T-cell (primary cell): ENCODE measurements at regions not wholly inside any gene's neighbourhood (a gene's known extent, or its start where the extent isn't known, plus 50 kb on each side); places are given as distances from the start of the nearest gene placed in this dataset.

Experiments
- ATAC-seq, 4 experiments: fragments of 200-7000 bp in 3 of 4; fragments of 150-1000 bp in 1 of 4; cut with Tn5 transposase; replicated peaks in 1 of 4; 1 replicate in 3 of 4; 2 replicates in 1 of 4; pipeline ENCODE4 v1.10.0; 2021; ENCODE audit warnings: moderate library complexity in 3 of 4, mild to moderate bottlenecking in 2 of 4, moderate number of reproducible peaks in 1 of 4
- CTCF ChIA-PET, 2 donors: fragments of 300-600 bp; sonication (Branson Sonifier 250); formaldehyde crosslinking; loops; one replicate each; lab custom pipeline; 2022; ENCODE audit warnings: antibody characterized with exemption in 2 of 2; lab: Charles Lee
- POLR2A ChIA-PET, 2 donors: fragments of 300-600 bp; sonication (Branson Sonifier 250); formaldehyde crosslinking; loops; one replicate each; lab custom pipeline; 2022; ENCODE audit warnings: antibody characterized with exemption in 2 of 2; lab: Charles Lee
- DNase-seq, 35 experiments: peaks; one replicate each; pipeline versions ENCODE4 v3.0.0 to v3.0.0-alpha.2; 2013 to 2023
- H3K27ac ChIP-seq: one replicate; pipeline ENCODE4 v1.5.1; 2013; ENCODE audit warnings: low read length
- H3K27me3 ChIP-seq, 2 experiments: replicated peaks in 1 of 2; 1 replicate in 1 of 2; 2 replicates in 1 of 2; pipeline versions ENCODE4 v1.6.1 to v1.7.0; 2013; ENCODE audit warnings: low read length in 1 of 2, mixed read lengths in 1 of 2; ENCODE audit not compliant: control insufficient read depth in 2 of 2, insufficient read depth in 2 of 2; ENCODE audit errors: extremely low read depth in 1 of 2
- H3K36me3 ChIP-seq, 2 donors: 1 replicate in 1 of 2; 2 replicates in 1 of 2; pipeline versions ENCODE4 v1.6.1 to v1.7.0; 2013; ENCODE audit warnings: low read length in 1 of 2; ENCODE audit not compliant: control insufficient read depth in 2 of 2, insufficient read depth in 1 of 2; ENCODE audit errors: extremely low read depth in 1 of 2
- H3K4me1 ChIP-seq, 2 experiments: 1 replicate in 1 of 2; 2 replicates in 1 of 2; pipeline versions ENCODE4 v1.6.1 to v1.7.0; 2013; ENCODE audit warnings: low read length in 2 of 2, mixed read lengths in 1 of 2; ENCODE audit not compliant: insufficient read depth in 2 of 2, control insufficient read depth in 1 of 2; ENCODE audit errors: extremely low read depth in 1 of 2
- H3K4me3 ChIP-seq, 2 donors: 1 replicate in 1 of 2; 2 replicates in 1 of 2; pipeline versions ENCODE4 v1.5.1 to v1.7.0; 2013; ENCODE audit warnings: mild to moderate bottlenecking in 2 of 2, low read length in 1 of 2, moderate library complexity in 1 of 2; ENCODE audit not compliant: control insufficient read depth in 1 of 2; ENCODE audit errors: extremely low read depth in 1 of 2
- H3K9me3 ChIP-seq: 2 replicates; pipeline ENCODE4 v1.7.0; 2013
- H3K27ac Mint-ChIP-seq, 2 donors: one replicate each; pipeline ENCODE4 v1.8.0; 2020 to 2021; ENCODE audit warnings: mild to moderate bottlenecking in 2 of 2, mixed read lengths in 2 of 2
- H3K27me3 Mint-ChIP-seq, 2 donors: one replicate each; pipeline ENCODE4 v1.8.0; 2021 to 2022; ENCODE audit warnings: mixed read lengths in 2 of 2
- H3K36me3 Mint-ChIP-seq: one replicate; pipeline ENCODE4 v1.8.0; 2021; ENCODE audit warnings: mixed read lengths
- H3K4me1 Mint-ChIP-seq, 3 donors: one replicate each; pipeline ENCODE4 v1.8.0; 2020 to 2022; ENCODE audit warnings: mixed read lengths in 3 of 3, mild to moderate bottlenecking in 1 of 3
- H3K4me3 Mint-ChIP-seq, 3 donors: one replicate each; pipeline ENCODE4 v1.8.0; 2020 to 2022; ENCODE audit warnings: mild to moderate bottlenecking in 3 of 3, mixed read lengths in 3 of 3, moderate library complexity in 3 of 3
- H3K9me3 Mint-ChIP-seq, 3 donors: one replicate each; pipeline ENCODE4 v1.8.0; 2020 to 2022; ENCODE audit warnings: mixed read lengths in 3 of 3
- WGBS: methylation state at CpG from one replicate; pipeline ENCODE4 v1.1.5; 2013; ENCODE audit warnings: missing lambda C conversion rate; ENCODE audit not compliant: insufficient coverage; 5-methylcytosine and 5-hydroxymethylcytosine counted together

DNA sequence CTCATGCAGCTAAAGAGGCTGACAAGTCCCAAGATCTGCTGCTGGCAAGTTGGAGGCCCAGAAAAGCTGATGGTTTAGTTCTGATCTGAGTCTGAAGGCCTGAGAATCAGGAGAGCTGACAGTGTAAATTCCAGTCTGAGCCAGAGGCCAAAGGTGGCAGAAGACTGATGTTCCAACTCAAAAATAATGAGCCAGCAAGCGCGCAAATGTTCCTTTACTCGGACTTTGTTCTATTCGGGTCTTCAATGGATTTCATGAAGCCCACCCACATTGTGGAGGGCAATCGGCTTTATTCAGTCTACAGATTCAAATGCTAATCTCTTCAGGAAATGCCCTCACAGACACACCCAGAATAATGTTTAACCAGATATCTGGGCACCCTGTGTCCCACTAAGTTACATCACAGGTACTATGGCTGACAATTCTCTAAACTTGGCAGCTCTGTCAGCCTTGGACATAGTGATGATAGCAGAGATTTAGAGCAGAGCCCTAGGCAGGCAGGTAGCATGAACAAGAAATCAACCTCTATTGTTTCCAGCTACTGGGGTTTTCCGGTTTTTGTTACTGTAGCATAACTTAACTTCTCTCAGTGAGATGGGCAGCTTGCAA lies 318.5 kb downstream of the HRH4 start:
- WGBS: 85% methylated on average over 3 of the region's 6 CpGs
- Histone ChIP-seq H3K36me3 (no peaks in the 10 kb centered on the region), H3K4me1 (no peaks in the 10 kb centered on the region), H3K27me3 (peaks cover 0 to 3% of the 10 kb centered on the region in 2 experiments), H3K4me3 (no peak overlapping the region), H3K9me3 (no peaks in the 10 kb centered on the region), H3K27ac (no peak overlapping the region)
- ChIA-PET POLR2A (no interaction called here), CTCF (no interaction called here)
- H3K4me3 Mint-ChIP-seq: no peak overlapping the region
- H3K27ac Mint-ChIP-seq: no peak overlapping the region
- ATAC-seq (no peak), DNase-seq (no peak)
- H3K4me1 Mint-ChIP-seq: no peaks in the 10 kb centered on the region
- H3K27me3 Mint-ChIP-seq: no peaks in the 10 kb centered on the region
- H3K36me3 Mint-ChIP-seq: no peaks in the 10 kb centered on the region
- H3K9me3 Mint-ChIP-seq: no peaks in the 10 kb centered on the region

- Histone ChIP-seq H3K4me1 (no peaks in the 10 kb centered on the region), H3K36me3 (no peaks in the 10 kb centered on the region), H3K27me3 (peaks cover 0 to 3% of the 10 kb centered on the region in 2 experiments), H3K9me3 (no peaks in the 10 kb centered on the region), H3K27ac (no peak overlapping the region), H3K4me3 (no peak overlapping the region)
- no peak for DNase-seq
- H3K4me3 Mint-ChIP-seq: no peak overlapping the region
- H3K4me1 Mint-ChIP-seq: no peaks in the 10 kb centered on the region
- H3K27me3 Mint-ChIP-seq: no peaks in the 10 kb centered on the region
- peaks cover 0 to 5% (median 0%) of the 10 kb centered on the region in 3 donors for H3K9me3 Mint-ChIP-seq
- WGBS: no CpG with 5 or more reads among the region's 3 CpGs
- ChIA-PET POLR2A (interaction anchor here in 1 of 2 donors (0.6 kb wide), 1 partner anchor 12 kb away, joined by 10 read pairs; no protein-coding TSS in a partner anchor), CTCF (no interaction called here)
- H3K27ac Mint-ChIP-seq: no peak overlapping the region
- no peaks in the 10 kb centered on the region for H3K36me3 Mint-ChIP-seq
- no peak for ATAC-seq
Observed at GRCh38 chr18:24782566-24782965, 322.1 kb downstream of the HRH4 start.

GRCh38 chr18:24785019-24785418 lies 324.6 kb downstream of the HRH4 start:
- no peak for DNase-seq
- ChIA-PET CTCF (no interaction called here), POLR2A (no interaction called here)
- Histone ChIP-seq H3K27me3 (peaks cover 0 to 3% of the 10 kb centered on the region in 2 experiments), H3K36me3 (no peaks in the 10 kb centered on the region), H3K27ac (no peak overlapping the region), H3K9me3 (no peaks in the 10 kb centered on the region), H3K4me3 (no peak overlapping the region), H3K4me1 (no peaks in the 10 kb centered on the region)
- no peak for ATAC-seq
- H3K36me3 Mint-ChIP-seq: no peaks in the 10 kb centered on the region
- 100% methylated on average over 2 of the region's 3 CpGs for WGBS
- no peak overlapping the region for H3K27ac Mint-ChIP-seq
- no peaks in the 10 kb centered on the region for H3K4me1 Mint-ChIP-seq
- peaks cover 0 to under 1% of the 10 kb centered on the region in 2 donors for H3K27me3 Mint-ChIP-seq
- peaks cover under 1 to 10% (median 10%) of the 10 kb centered on the region in 3 donors for H3K9me3 Mint-ChIP-seq
- no peak overlapping the region for H3K4me3 Mint-ChIP-seq

GRCh38 chr18:24786027-24786426 lies 325.6 kb downstream of the HRH4 start:
- H3K4me1 Mint-ChIP-seq: no peaks in the 10 kb centered on the region
- Histone ChIP-seq H3K9me3 (no peaks in the 10 kb centered on the region), H3K4me3 (no peak overlapping the region), H3K27me3 (peaks cover 0 to 3% of the 10 kb centered on the region in 2 experiments), H3K36me3 (no peaks in the 10 kb centered on the region), H3K4me1 (no peaks in the 10 kb centered on the region), H3K27ac (no peak overlapping the region)
- H3K36me3 Mint-ChIP-seq: no peaks in the 10 kb centered on the region
- H3K9me3 Mint-ChIP-seq: peaks cover 2 to 10% (median 10%) of the 10 kb centered on the region in 3 donors
- ChIA-PET POLR2A (no interaction called here), CTCF (no interaction called here)
- peaks cover 3 to 6% of the 10 kb centered on the region in 2 donors for H3K27me3 Mint-ChIP-seq
- no peak for DNase-seq
- H3K4me3 Mint-ChIP-seq: no peak overlapping the region
- H3K27ac Mint-ChIP-seq: no peak overlapping the region
- no CpG with 5 or more reads among the region's 2 CpGs for WGBS
- no peak for ATAC-seq

- H3K4me3 Mint-ChIP-seq: no peak overlapping the region
- H3K27me3 Mint-ChIP-seq: peaks cover 11 to 12% of the 10 kb centered on the region in 2 donors
- 69% methylated on average over 2 of the region's 4 CpGs for WGBS
- peaks cover 2 to 10% (median 10%) of the 10 kb centered on the region in 3 donors for H3K9me3 Mint-ChIP-seq
- ChIA-PET CTCF (no interaction called here), POLR2A (no interaction called here)
- ATAC-seq: no peak
- no peaks in the 10 kb centered on the region for H3K4me1 Mint-ChIP-seq
- no peaks in the 10 kb centered on the region for H3K27me3 ChIP-seq
- H3K36me3 Mint-ChIP-seq: no peaks in the 10 kb centered on the region
- no peaks in the 10 kb centered on the region for H3K36me3 ChIP-seq
- H3K9me3 ChIP-seq: no peaks in the 10 kb centered on the region
- H3K27ac ChIP-seq: no peak overlapping the region
- H3K27ac Mint-ChIP-seq: no peak overlapping the region
- DNase-seq: no peak
- no peaks in the 10 kb centered on the region for H3K4me1 ChIP-seq
- H3K4me3 ChIP-seq: no peak overlapping the region
Observed at GRCh38 chr18:24790347-24790746, 329.9 kb downstream of the HRH4 start.

DNA sequence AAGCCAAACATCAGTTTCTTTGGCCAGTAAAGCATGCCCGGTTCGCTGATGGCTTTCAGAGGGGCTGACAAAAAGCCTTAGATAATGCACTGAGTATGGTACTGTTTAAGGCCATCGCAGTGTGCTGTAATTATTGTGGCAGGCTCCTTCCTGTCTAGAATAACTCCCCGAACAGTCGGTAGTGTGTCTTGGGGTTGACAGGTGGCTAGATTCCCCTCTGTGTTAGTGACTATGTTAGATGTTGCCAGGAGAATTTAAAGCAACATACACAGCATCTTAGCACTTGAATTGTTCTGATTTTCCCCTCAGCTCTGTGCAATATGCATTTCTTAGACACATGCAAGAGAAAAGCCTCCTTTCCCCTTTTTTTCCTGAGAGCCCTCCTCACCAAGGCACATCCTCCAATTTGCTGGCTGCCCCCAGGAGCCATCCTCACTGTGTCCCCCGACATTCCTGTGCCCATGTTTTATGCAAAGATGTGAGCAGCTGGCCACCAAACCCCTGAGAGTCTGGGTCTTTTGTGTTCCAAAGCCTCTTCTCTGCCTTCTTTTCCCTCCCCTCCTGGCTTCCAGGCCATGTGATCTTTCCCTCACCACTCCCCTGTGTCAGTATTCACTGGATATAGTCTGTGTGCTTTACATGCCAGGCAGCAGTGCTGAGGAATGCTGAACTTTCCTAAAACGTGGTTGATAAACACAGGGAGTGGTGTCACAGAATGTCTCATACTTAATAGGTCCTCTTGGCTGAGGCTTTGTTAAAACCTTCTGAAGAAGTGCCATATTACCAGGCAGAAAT lies 331.5 kb downstream of the HRH4 start:
- Histone ChIP-seq H3K9me3 (no peaks in the 10 kb centered on the region), H3K27me3 (no peaks in the 10 kb centered on the region), H3K27ac (no peak overlapping the region), H3K4me3 (no peak overlapping the region), H3K4me1 (no peaks in the 10 kb centered on the region), H3K36me3 (no peaks in the 10 kb centered on the region)
- Mint-ChIP-seq H3K4me3 (no peak overlapping the region), H3K27me3 (peaks cover 11 to 12% of the 10 kb centered on the region in 2 donors), H3K36me3 (no peaks in the 10 kb centered on the region), H3K27ac (no peak overlapping the region), H3K4me1 (no peaks in the 10 kb centered on the region), H3K9me3 (peaks cover 2 to 10% (median 10%) of the 10 kb centered on the region in 3 donors)
- DNase-seq: no peak
- WGBS: 35% methylated on average over 3 of the region's 7 CpGs
- ChIA-PET POLR2A (no interaction called here), CTCF (no interaction called here)
- no peak for ATAC-seq
